Fibroblast of villous mesenchyme (primary cell): ENCODE measurements at regions not wholly inside any gene's neighbourhood (a gene's known extent, or its start where the extent isn't known, plus 50 kb on each side); places are given as distances from the start of the nearest gene placed in this dataset.

ENCODE experiments used
- DNase-seq: peaks from one replicate; pipeline ENCODE4 v3.0.0-alpha.2; 2010; ENCODE audit warnings: low read depth
- H3K4me3 ChIP-seq: 2 replicates; pipeline ENCODE4 v1.5.1; 2011; ENCODE audit warnings: low read depth, mild to moderate bottlenecking, low read length
- CTCF ChIP-seq: IDR thresholded peaks from 2 replicates; pipeline ENCODE4 v1.5.1; 2012; ENCODE audit warnings: low read depth, mild to moderate bottlenecking, low read length; ENCODE audit not compliant: insufficient read depth

GRCh38 chr6:88520017-88520338, 353.8 kb upstream of the CNR1 start:
- H3K4me3 ChIP-seq, result no peak overlapping the region
- TF ChIP-seq CTCF, result no peak
- DNase-seq, result no peak

DNA sequence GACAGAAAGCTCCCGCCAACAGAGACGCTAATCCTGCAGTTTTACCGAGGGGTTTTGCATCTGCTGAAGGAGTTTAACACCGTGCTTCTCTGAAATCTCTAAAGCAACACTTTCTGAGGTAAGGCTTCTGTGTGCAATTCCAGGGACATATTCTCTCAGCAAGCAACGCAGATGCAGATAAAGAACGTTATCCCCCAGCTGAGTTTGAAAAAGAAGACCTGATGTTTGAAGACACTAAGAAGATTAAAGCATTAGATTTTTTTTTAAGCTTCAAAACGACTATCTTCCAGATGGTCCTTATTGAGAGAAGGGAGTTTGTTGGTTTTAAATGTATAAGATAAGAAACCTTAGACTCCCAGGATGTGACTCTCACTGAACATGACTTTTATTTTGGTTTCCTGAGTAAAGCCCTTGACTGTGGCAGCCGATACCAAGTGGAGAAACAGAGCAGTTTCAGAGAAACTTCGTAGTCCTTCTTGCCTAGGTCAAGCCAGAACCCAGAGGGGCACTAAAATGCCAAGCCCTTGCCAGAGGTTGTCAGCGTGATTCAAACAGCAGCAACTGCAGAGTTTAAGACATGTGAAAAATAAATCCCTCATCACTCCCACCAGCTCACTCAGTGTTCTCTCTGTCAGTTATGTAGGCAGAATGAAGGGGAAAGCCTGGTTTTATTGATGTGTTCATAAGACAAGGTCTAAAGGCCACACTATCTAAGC, 353.3 kb upstream of the CNR1 start:
- no peak overlapping the region for H3K4me3 ChIP-seq
- no peak for TF ChIP-seq CTCF
- DNase-seq, result no peak

DNA sequence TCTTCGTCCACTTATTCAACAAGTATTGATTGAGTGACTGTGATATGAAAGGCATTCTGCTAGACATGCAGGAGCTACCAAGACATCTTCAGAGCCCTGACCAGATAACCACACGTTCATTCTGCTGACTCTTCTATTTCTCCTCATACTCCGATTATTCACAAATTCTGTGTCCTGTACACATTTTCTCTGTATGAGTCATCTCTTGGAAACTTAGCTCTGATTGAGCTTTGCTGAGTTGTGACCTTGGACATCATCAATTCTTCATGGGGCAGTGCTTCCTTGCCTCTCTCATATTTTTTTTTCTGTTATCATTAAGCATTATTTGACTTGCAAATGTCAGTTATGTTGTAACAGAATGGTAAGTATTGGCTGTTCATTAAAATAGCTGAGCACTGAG, 351.6 kb upstream of the CNR1 start:
- no peak overlapping the region for H3K4me3 ChIP-seq
- no peak for DNase-seq
- no peak for TF ChIP-seq CTCF

DNA sequence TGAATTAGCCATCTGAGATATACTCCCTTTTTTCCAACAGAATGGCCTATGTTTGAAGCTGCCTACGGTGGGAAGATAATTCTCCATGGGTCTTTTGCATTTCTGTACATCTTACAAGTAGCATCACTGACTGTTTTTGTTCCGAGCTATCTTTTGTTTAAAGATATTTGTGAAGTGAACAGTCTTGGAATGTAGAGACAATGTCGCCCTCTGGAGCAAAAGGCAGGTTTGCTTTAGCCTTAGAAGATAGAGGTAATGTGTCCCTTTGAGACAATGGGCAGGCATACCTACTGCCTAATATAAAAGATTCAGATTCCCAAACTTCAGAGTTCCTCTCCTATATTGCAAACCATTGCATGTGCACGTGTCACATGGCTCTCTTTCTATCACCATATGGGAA, 347.8 kb upstream of the CNR1 start:
- H3K4me3 ChIP-seq, result no peak overlapping the region
- no peak for TF ChIP-seq CTCF
- no peak for DNase-seq

DNA sequence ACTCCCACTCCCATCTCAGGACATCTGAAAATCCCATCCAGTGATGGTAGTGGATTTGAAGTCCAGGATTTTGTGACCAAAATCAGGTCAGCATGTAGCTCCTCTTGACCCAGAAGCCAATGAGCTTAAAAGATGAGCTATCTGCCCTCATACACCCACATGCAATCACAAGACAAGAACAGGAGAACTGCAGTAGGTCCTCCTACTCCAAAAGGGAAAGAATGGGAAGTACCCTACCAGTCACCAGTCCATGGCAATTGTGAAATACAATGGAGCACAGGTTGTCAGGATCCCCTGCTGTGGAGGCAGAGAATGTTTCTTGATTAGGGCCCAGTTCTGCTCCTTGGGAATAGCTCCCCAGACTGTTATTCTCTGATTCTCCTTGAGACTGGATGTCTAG, 347.3 kb upstream of the CNR1 start:
- TF ChIP-seq CTCF, result no peak
- DNase-seq, result no peak
- H3K4me3 ChIP-seq, result no peak overlapping the region

DNA sequence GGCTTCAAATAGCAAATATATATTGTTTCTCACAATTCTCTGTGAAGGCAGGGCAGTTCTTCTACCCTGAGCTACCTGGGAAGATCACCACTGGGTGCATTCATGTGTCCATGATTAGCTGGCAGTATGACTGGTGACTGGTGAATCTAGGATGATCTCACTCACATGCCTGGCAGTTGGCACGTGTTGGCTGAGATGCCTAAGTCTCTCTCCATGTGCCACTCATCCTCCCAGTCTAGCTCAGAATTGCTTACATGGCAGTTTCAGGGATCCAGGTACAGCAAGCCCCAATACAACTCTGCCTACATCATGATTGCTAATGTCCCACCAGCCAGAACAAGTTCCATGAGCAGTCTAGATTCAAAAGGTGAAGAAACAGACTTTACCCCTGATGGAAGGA, 346.8 kb upstream of the CNR1 start:
- no peak for TF ChIP-seq CTCF
- DNase-seq, result no peak
- H3K4me3 ChIP-seq, result no peak overlapping the region

DNA sequence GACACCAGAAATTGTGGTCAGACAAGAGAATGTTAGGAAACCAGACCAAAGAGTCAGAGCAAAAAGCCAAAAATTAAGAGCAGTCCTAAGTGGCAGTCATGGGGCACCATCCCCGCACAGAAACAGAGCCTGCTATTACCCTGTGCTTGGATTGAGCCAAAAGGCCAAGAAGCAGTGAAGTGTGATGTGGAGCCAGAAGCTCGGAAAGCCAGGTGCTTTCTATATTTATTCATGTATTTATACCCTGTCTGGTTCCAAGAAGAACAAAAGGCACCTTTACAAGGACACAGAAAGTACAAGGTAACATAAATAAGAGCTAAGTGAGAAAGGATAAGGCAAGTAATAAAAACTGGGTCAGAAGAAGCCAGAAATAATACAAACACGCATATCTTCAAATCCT, 336.2 kb upstream of the CNR1 start:
- DNase-seq, result no peak
- no peak for TF ChIP-seq CTCF
- H3K4me3 ChIP-seq, result no peak overlapping the region
